OCI-LY3 (cell line): ENCODE measurements at regions not wholly inside any gene's neighbourhood (a gene's known extent, or its start where the extent isn't known, plus 50 kb on each side); places are given as distances from the start of the nearest gene placed in this dataset.

Experiments
- H2AFZ ChIP-seq: fragments of 200-600, 300-600 bp; shearing (Covaris generic); 2 replicates; pipeline ENCODE4 v1.6.0; 2014; ENCODE audit warnings: antibody characterized with exemption, low read depth, low read length
- H3K27ac ChIP-seq: fragments of 200-600, 300-600 bp; sonication (generic); 2 replicates; pipeline ENCODE4 v1.5.1; 2014; ENCODE audit warnings: mild to moderate bottlenecking, low read length, moderate library complexity, mixed read lengths
- H3K27me3 ChIP-seq: fragments of 200-600, 300-600 bp; sonication (generic); 2 replicates; pipeline ENCODE4 v1.6.1; 2014; ENCODE audit warnings: low read depth, low read length, mixed read lengths
- H3K36me3 ChIP-seq: fragments of 200-600, 300-600 bp; sonication (generic); replicated peaks from 2 replicates; pipeline ENCODE3; 2014; ENCODE audit warnings: low read depth, low read length, mixed read lengths
- H3K4me1 ChIP-seq: fragments of 300-600, 200-600 bp; sonication (generic); 2 replicates; pipeline ENCODE4 v1.6.1; 2014; ENCODE audit warnings: low read length, mixed read lengths
- H3K4me2 ChIP-seq: fragments of 200-600, 300-600 bp; sonication (generic); 2 replicates; pipeline ENCODE4 v1.6.1; 2014; ENCODE audit warnings: low read length, mixed read lengths
- H3K4me3 ChIP-seq: fragments of 300-600, 200-600 bp; sonication (generic); 2 replicates; pipeline ENCODE4 v1.5.1; 2014; ENCODE audit warnings: antibody characterized with exemption, mild to moderate bottlenecking, low read length, moderate library complexity
- H3K79me2 ChIP-seq: fragments of 300-600, 200-600 bp; shearing (Covaris generic); 2 replicates; pipeline ENCODE4 v1.6.1; 2014; ENCODE audit warnings: mild to moderate bottlenecking, low read length, mixed read lengths
- H3K9ac ChIP-seq: fragments of 300-600, 200-600 bp; shearing (Covaris generic); 2 replicates; pipeline ENCODE4 v1.6.0; 2014; ENCODE audit warnings: mild to moderate bottlenecking, low read length, moderate library complexity
- H3K9me3 ChIP-seq: fragments of 200-600, 300-600 bp; shearing (Covaris generic); 2 replicates; pipeline ENCODE4 v1.6.1; 2014; ENCODE audit warnings: low read length, mixed read lengths; ENCODE audit not compliant: insufficient read depth
- H4K20me1 ChIP-seq: fragments of 200-600, 300-600 bp; sonication (generic); 2 replicates; pipeline ENCODE4 v1.6.1; 2016; ENCODE audit warnings: low read length, mixed read lengths; ENCODE audit not compliant: insufficient read depth
- EZH2phosphoT487 ChIP-seq: fragments of 200-600 bp; shearing (Covaris generic); IDR thresholded peaks from 2 replicates; pipeline ENCODE4 v1.6.1; 2018; ENCODE audit warnings: antibody characterized with exemption, mixed run types, low read depth
- TF ChIP-seq, protein P1 (sequence below): fragments of 200-600, 300-600 bp; sonication (generic); IDR thresholded peaks from 2 replicates; pipeline ENCODE4 v1.5.1; 2014; ENCODE audit warnings: antibody characterized with exemption, low read length, low read depth

DNA sequence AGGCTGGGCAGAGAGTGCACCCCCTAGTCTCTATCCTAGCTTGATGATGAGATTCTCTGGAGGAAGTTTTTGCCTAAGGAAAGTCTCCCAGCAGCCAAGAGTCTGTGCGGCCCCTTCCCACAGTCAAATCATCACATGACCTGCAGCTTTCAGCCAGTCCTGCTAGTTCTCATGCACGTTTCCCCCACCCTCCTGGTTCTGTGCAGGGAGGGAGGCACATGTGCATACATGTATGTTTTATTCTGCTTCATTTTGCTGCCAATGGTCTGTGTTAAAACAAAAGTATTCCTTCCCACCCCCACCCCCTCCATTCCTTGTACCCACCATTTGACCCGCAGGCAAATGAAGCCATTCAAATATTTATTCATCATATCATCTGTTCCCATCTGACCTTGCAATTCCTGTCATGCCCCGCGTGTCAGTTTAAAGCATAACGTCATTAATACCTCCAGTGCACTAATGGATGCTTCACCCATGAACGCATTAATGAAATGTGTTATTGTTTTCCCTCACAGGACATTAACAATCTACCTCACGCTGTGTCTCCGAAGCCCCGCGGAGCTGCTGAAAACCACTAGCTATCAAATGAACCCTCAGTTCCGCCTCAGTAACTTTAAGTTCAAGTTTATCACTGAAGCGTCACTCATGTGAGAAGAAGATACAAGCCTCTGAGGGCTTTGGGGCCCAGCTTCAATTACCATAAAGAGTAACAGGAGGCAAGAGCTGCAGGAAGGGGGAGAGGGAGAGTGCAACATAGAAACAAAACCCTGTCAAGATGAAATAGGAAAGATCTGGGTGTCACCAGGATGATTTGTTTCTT lies 139.6 kb downstream of the RASEF start:
- H3K27ac ChIP-seq = no peak overlapping the region
- TF ChIP-seq, protein P1, sequence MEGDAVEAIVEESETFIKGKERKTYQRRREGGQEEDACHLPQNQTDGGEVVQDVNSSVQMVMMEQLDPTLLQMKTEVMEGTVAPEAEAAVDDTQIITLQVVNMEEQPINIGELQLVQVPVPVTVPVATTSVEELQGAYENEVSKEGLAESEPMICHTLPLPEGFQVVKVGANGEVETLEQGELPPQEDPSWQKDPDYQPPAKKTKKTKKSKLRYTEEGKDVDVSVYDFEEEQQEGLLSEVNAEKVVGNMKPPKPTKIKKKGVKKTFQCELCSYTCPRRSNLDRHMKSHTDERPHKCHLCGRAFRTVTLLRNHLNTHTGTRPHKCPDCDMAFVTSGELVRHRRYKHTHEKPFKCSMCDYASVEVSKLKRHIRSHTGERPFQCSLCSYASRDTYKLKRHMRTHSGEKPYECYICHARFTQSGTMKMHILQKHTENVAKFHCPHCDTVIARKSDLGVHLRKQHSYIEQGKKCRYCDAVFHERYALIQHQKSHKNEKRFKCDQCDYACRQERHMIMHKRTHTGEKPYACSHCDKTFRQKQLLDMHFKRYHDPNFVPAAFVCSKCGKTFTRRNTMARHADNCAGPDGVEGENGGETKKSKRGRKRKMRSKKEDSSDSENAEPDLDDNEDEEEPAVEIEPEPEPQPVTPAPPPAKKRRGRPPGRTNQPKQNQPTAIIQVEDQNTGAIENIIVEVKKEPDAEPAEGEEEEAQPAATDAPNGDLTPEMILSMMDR = no peak
- no peak for TF ChIP-seq EZH2phosphoT487
- H3K79me2 ChIP-seq = no peaks in the 10 kb centered on the region
- H3K9me3 ChIP-seq = no peaks in the 10 kb centered on the region
- no peak overlapping the region for H3K9ac ChIP-seq
- H3K4me1 ChIP-seq = no peaks in the 10 kb centered on the region
- no peak overlapping the region for H3K4me2 ChIP-seq
- no peak overlapping the region for H2AFZ ChIP-seq
- H4K20me1 ChIP-seq = no peaks in the 10 kb centered on the region
- 0 out of 2 replicates have a peak, but pooled peaks cover 8% of the 10 kb centered on the region for H3K27me3 ChIP-seq
- H3K4me3 ChIP-seq = no peak overlapping the region
- H3K36me3 ChIP-seq = no peaks in the 10 kb centered on the region

DNA sequence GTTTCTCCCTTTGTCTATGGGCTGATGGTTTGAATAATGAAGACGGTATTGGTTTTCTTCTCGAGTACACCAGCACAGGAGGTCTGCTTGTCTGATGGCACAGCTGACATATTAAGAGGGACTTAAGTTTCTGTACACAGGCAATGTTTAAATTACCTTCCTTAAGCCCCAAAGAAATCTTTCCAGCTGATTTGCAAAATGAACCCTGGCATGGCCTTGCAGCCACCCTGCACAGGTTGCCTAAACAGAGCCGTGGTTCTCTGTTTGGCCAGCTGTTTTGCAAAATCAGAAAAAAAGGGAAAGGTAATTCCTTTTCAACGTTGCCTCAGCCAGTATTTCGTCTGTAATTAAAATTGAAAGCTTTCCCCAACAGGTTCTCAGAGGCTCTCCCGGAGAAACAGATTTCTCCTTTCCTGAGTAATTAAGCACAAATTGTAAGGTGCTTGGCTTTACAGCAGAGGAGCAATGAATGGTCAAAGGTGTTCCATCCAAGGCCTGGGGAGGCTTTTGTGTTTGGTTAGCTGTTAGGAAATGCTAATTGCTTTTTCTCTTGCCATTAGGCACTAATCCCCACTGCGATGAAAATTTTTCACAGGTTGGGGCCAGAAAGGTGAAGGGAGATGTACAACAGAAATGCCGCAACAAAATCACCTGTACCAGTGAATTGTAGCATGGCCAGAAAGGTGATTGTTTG lies 138.9 kb downstream of the RASEF start:
- H3K27ac ChIP-seq = no peak overlapping the region
- H2AFZ ChIP-seq = no peak overlapping the region
- H4K20me1 ChIP-seq = no peaks in the 10 kb centered on the region
- H3K4me1 ChIP-seq = no peaks in the 10 kb centered on the region
- no peaks in the 10 kb centered on the region for H3K36me3 ChIP-seq
- no peak overlapping the region for H3K4me2 ChIP-seq
- no peaks in the 10 kb centered on the region for H3K9me3 ChIP-seq
- H3K9ac ChIP-seq = no peak overlapping the region
- 0 out of 2 replicates have a peak, but pooled peaks cover 8% of the 10 kb centered on the region for H3K27me3 ChIP-seq
- H3K4me3 ChIP-seq = no peak overlapping the region
- no peaks in the 10 kb centered on the region for H3K79me2 ChIP-seq
- no peak for TF ChIP-seq EZH2phosphoT487
- TF ChIP-seq, protein P1 = no peak
